ENCODE measurements at regions not wholly inside any gene's neighbourhood (a gene's known extent, or its start where the extent isn't known, plus 50 kb on each side); places are given as distances from the start of the nearest gene placed in this dataset.
"Not testable (repeated sequence)": the region's sequence is repeated elsewhere in the genome, so short reads cannot be mapped to it uniquely, and the experiment has no call there.

DNA sequence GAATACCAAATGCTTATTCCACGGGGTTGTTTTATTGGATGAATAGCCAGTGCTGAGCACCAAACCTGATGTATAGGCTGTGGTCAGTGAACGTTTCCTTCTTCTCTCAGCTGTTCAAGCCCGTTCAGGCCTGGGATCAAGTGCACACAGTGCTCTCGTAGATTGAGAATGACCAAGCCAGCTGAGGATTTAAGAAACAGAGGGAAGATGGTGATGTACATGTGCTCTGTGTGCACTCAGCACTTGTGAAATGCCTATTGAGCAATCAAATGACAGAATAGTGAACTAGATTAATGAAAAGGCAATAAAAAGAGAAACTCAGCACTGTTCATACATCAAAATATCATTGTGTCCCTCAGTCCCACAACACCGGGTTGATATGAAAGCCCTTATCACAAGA is 302.5 kb downstream of the BMPER start:
- DNase-seq (ENCODE audit: low read depth in 1 of 2, low spot score in 1 of 2), result no peak

DNA sequence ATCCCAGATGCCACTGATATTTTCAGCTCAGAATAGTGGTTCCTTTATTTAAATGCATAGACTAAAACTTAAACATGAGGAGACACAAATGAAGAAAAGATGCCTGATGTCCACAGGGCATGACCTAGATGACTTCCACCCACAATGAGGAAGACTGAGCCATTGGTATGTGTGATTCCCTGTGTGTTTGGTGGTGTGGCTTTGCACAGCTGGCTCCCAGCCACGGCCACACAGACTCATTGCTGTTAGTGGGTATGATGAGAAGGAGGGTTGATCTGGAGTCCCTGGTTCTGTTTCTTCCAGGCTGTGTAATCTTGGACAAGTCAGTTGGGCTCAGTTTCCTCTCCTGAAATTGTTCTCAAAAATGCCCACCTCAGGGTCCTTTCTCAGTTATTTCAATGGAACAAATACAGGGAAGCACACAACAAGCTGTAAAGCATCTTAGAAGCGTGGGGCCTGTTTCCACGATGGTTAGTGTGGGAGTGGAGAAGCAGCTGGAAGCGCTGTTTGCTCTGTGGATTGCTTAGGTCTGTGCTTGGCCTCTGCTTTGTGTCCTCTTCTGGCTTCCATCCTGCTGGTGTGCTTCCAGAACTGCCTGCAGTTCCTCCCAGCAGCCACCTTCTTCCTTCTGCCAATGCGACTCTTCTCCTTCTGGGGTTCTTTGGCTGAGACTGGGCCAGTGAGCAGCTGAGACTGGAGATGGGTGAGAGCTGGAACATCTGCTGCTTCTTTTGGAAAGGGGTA is 303.7 kb downstream of the BMPER start:
- no peak for DNase-seq (ENCODE audit: low read depth in 1 of 2, low spot score in 1 of 2)

DNA sequence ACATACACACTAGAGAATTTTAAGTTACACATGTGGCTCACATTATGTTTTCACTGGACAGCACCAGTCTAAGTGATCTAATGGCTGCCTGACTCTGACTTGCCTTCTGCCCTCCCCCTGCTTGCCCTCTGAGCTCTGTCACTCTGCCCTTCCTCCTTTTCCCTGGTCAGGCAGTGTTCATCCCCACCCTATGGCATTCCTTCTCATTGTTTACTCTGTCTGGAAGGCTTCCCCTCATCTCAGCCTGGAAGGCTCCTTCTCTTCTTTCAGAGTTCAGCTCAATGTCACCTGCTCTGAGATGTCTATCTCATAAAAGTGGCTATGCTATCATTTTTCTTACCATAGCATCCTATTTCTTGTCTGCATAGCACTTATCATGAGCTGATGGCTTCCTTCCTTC is 305.7 kb downstream of the BMPER start:
- DNase-seq (ENCODE audit: low read depth in 1 of 2, low spot score in 1 of 2), result no peak

DNA sequence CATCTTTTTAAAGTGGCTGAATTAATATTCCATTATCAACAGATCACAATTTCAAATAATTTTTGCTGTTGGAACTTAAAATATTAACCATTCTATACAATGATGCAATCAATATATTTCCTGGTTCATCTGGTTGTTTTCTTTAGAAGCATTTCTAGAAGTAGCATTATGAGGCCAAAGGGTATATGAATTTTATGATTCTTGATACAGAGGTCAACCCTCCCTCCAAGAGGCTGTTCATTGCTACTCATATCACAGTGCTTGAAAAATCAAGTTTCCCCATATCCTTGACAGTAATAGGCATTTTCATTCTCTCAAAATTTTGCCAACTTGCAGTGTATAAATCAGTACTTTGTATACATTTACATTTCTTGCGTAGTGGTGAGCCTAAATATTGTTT is 312.6 kb downstream of the BMPER start:
- no peak for DNase-seq (ENCODE audit: low read depth in 1 of 2, low spot score in 1 of 2)

DNA sequence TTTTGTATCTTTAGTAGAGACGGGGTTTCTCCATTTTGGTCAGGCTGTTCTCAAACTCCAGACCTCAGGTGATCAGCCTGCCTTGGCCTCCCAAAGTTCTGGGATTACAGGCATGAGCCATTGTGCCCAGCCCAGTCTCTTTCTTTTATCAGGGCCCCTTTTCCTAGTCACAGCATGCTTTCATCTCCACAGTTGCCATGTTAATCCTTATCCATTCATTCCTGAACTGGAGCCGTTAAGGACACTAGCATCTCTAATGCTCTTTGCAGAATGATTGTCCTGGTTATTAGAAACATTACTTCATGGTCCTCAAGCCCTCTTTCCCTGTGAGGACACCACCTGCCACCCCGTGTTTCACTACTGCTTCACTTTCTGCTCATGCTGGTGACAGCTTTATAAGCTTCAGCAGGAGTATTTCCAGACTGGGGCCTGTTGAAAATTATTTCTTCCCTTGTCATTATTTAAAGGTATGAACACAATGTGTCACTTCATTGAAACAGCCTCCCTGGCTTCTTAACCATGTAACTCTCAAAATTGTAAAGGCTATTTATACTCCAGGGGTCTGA is 313.9 kb downstream of the BMPER start:
- DNase-seq (ENCODE audit: low read depth in 1 of 2, low spot score in 1 of 2), result no peak

DNA sequence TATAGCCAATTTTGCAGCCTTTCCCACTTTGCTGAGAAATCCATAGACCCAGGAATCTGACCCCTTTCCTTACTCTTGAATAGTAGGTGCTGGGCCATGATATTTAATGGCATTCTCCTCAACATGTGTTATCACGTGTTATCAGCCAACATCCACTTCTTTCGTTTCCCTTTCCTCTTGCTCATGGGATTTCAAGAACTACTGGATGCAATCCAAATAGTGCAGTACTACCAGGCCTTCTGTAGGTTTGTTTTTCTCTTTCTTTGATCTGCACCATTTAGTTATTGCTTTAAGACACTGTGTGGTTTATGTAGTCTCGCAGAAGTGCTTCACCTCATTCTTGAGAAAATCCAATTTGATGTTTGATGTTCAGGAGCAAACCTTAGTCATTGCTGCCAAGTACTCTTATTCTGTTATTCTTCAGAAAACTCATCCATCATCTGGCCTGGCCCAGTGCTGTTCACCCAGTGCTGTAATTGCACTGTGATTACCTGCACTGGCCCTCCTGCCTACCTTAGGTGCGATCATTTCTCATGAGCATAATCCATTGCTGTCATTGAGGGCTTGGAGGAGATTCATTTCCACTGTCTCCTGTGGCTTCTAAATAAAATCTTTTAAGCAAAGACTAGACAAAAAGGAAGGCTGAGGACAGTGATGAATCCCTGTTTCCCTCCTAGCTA is 315.3 kb downstream of the BMPER start:
- no peak for DNase-seq (ENCODE audit: low read depth in 1 of 2, low spot score in 1 of 2)

DNA sequence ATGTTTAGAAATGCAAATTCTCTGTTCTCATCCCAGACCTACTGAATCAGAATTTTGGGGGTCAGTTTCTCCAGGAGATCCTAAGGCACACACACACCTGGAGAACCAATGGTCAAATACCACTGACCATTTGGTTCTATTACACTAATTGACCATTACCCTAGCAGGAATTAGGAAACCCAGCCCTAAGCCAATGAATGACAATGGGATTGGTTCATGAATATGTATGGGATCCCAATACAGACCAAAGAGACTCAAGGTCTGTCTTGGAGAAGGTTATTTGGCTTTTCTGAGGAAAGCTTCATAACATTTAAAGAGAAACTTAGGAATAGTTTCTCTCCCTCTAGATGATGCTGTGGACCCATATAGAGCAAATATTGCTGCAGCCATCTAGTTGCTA is 317.0 kb downstream of the BMPER start:
- no peak for DNase-seq (ENCODE audit: low read depth in 1 of 2, low spot score in 1 of 2)

DNA sequence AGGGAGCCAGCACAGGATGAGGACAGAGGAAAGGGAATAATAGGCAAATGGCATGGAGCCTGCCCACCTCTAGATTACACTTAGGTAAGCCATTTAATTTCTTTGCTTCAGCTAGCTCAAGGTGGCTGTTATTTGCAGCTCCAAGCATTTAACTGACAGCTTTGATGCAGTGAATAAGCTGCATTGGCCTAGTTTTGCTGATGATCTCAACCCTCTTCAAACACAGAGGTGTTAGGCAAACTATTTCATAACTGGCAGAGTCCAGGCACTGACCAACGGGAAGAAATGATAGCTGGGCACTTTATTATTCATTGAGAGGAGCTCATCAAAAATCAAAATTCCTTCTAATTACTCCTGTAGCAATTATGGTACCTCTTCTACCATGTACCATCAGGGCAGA is 317.4 kb downstream of the BMPER start:
- DNase-seq (ENCODE audit: low read depth in 1 of 2, low spot score in 1 of 2), result no peak

DNA sequence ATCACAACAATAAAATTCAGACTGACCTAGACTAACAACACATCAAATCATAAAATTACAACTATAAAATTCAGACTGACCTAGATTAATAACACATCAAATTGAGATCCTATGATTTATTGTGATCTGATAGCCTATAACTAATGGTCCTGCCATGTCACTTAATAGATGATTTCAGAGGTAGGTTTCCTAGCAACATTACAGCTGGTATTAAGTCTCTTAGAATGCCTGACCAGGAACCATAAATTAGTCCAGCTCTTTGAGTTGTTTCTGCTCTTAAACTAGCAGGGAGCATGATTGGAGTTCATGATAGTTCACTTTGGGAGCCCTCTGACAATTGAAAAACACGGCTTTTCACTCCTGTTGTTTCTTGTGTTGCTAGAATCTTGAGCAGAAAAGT is 318.9 kb downstream of the BMPER start:
- DNase-seq (ENCODE audit: low read depth in 1 of 2, low spot score in 1 of 2), result no peak

DNA sequence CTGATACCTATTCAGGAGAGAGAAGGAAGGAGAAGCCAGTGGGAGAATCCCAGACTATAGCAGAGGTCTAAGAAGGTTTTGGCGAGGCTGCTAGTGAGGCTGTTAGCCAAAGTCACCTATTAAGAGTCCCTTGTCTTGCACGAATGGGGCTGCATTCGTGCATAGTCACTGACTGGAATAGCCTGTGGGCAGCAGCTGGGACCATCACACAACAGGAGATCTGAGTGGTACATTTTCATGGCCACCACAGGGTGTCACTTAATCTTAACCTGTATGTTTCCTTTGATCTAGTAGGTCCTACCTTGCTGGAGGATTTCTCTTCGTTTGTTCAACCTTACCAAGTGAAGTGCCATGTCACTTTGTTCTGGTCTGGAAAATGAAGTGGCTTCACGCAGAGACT is 319.9 kb downstream of the BMPER start:
- DNase-seq (ENCODE audit: low read depth in 1 of 2, low spot score in 1 of 2), result no peak

DNA sequence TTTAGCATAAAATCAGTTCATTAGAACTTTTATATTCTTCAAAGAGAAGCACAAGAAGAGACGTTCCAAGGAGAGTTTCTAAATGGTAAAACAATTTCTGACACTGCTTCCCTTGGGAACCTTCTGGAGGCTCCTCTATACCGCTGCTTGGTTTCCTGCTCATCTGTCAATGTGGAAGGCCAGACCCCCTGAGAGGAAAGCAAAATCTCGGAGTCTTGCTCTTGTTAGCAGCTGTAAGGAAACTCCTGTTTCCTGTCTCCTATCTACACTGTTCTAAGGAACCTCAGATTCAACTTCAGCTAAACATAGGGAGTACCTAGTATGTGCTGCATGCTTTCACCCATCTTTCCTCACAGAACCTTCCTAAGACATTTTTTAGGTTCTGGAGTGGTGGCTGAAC is 322.2 kb downstream of the BMPER start:
- DNase-seq (ENCODE audit: low read depth in 1 of 2, low spot score in 1 of 2), result no peak

DNA sequence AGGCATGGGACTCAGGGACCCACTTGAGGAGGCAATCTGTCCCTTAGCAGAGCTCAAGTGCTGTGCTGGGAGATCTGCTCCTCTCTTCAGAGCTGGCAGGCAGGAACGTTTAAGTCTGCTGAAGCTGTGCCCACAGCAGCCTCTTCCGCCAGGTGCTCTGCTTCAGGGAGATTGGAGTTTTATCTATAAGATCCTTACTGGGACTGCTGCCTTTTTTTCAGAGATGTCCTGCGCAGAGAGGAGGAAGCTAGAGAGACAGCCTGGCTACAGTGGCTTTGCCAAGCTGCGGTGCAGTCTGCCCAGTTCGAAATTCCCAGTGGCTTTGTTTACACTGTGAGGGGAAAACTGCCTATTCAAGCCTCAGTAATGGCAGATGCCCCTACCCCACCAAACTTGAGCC is 329.8 kb downstream of the BMPER start:
- DNase-seq (ENCODE audit: low read depth in 1 of 2, low spot score in 1 of 2), result not testable (repeated sequence)

DNA sequence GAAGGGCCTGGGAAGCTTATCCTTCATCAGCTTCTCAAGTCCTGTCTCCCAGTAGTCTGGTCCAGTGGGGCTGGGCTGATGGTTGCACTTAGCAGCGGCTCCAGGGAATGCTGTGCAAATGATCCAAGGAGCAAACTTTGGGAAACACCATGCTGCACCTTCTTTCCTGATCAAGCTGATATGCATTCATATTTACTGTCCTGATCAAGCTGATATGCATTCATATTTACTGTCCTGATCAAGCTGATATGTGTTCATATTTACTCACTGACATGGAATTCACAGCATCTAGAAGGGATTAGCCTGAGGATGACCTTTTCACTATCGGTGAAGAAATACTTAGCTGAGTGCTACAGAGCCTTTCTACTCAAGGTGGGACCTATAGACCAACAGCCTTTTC is 330.7 kb downstream of the BMPER start:
- no peak for DNase-seq (ENCODE audit: low read depth in 1 of 2, low spot score in 1 of 2)

DNA sequence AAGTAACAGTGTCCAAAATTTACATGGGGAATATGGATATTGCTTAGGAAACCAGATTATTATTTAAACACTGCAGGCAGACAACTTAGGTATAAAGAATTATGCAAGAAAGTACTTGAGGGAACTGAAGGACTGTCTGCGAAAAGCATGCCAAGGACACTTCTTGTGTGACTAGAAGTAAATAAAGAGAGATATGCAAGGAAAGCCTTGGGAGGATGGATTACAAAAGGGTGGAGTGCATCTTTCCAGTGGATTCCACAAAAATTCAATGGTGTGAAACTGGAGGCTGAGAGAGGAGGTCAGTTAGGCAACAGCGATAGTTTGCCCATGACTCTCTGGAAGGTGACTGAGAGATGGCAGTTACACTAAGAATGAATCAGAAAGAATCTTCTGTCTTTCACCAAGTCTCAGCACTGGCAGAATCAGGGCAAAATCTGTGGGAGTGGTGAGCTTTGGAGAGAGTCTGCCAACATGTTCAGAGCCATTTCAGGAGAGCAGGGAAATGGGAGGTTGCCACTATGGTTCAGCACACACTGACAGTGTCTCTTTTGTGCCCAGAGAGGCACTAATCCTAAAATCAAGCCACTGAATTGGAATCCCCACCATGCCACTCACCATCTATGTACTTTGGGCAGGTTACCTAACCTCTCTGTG is 331.6 kb downstream of the BMPER start:
- no peak for DNase-seq (ENCODE audit: low read depth in 1 of 2, low spot score in 1 of 2)

DNA sequence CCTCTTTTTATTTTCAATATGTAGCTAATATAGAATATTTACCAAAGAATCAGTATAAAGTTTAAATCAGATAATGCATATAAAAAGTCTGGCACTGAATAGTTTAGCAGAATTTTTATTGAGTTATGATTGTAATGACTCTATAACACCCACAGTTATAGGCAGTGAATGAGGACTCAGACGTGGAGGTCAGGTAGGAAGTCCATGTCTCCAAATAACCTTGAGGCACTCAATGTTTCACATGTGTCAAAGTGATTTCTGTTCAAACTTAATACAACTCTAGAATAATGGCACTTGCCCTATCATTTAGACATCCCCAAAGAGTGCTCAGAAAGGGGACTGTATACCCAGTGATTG is 332.1 kb downstream of the BMPER start:
- DNase-seq (ENCODE audit: low read depth in 1 of 2, low spot score in 1 of 2), result no peak

DNA sequence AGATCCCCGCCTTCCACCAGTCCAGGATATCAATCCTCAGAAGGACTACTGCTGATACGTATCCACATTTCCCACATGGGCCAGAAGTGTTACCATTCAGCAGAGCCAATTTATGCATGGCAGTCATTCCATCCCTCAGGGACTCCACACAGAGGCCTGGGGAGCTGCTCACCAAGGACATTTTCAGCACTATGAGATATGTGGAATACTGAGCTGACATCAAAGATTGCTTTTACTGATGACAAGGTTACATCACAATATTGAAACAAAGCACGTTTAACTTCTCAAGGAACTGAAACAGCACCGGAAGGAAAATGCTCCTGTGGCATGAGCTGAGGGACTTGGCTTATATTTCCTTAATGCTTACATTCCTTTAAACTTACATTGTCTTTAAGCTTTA is 335.1 kb downstream of the BMPER start:
- no peak for DNase-seq (ENCODE audit: low read depth in 1 of 2, low spot score in 1 of 2)

DNA sequence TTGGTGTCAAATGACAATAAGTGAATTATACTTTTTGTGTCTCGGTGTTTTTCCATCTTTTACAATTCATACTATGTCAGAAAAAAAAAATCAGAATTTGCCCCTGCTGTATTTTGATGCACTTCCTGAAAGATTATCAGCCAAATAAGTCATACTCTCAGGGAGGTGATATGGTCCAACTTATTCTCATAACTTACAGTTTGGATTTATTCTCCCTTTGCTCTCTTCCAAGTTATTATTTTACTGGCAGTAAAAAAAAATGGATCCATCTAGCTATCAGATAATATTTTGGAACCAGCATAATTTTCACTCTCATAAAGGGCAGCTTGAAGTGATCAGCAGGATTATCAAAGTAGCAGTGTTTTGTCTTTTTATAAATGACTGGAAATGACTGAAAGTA is 337.1 kb downstream of the BMPER start:
- no peak for DNase-seq (ENCODE audit: low read depth in 1 of 2, low spot score in 1 of 2)

DNA sequence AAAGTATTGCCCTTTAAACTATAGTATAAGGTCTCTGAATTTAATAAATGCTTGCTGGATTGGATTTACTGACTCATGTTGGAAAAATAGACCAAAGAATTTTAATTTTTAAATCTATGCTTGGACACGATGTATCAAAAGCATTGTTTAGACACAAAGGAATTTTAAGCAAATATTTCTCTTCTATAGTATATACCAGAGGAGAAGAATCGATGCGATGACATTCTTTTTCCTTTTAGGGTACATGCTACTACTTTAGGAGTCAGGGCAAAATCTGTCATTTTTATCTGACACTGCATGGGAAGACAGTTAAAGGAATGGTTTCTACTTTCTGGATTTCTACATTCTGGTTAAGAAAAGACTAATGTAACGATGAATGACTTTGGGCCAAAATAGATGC is 339.9 kb downstream of the BMPER start:
- DNase-seq (ENCODE audit: low read depth in 1 of 2, low spot score in 1 of 2), result no peak

DNA sequence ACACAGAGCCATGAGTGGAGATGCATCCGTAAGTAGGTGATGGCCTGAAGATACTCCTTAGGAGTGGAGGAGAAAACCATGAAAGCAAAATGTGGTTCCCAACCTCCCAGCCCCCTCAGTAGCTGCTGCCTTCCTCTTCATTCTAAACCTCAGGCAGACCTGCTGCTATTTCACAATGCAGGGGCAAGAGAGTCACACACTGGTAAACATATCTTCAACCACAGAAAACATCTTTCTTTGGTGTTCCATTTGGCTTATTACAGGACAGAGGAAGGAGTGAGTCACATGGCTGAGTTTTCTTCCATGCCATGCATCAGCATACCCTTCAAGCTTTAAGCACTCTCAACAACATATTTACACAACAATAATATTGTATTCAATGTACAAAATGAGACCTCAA is 342.1 kb downstream of the BMPER start:
- DNase-seq (ENCODE audit: low read depth in 1 of 2, low spot score in 1 of 2), result no peak

DNA sequence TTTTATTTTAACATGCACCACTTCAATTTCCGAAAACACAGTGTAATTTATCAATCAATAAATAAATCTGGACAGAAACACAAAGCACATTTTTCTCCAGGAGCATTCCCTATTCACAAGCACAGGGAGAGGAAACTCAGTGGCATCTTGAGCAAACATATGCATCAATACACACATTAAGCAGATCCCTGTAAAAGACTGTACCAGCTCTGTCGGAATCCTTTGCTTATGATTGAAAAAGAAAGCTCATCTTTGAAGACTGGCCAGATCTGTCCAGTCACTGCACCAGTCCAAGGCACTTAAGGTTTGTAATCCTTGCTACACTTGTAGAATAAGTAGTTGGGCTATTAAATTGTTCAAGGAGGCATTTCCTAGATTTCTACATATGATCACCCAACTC is 343.9 kb downstream of the BMPER start:
- DNase-seq (ENCODE audit: low read depth in 1 of 2, low spot score in 1 of 2), result no peak

DNA sequence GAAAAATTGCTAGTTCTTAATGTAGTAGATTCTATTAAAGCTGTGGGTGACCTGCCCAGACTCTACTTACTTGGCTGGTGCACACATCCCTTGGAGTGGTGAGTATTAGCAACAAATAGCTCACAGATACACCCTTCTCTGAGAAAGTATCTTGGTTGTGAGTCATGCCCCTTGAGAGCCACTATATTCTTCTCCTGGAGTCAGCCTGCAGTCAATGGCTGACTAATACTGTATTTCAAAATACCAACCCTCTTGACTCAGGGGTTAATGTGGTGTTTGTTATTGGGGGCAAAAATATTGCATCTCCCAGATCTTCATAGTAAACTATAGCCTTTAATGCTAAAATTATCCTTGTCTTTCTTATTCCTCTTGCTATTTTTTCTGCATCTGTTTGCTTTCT is 354.9 kb downstream of the BMPER start:
- DNase-seq (ENCODE audit: low read depth in 1 of 2, low spot score in 1 of 2), result no peak

DNA sequence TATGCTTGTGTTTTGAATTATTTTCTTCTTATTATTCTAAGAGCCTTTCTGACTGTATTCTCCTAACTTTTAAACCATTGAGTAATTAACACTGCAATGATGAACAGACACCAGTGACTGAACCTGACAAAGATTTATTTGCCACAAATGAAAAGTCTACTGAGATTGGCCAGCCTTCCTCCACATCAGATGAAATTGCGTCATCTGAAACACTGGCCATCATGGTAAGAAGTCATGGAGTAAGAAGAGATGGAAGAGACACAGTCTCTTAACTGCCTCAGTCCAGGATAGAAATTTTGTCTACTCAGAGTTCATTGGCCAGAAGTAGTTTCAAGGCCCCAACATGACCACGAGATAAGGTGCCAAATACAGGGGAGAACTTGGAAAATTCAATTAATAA is 357.8 kb downstream of the BMPER start:
- no peak for DNase-seq (ENCODE audit: low read depth in 1 of 2, low spot score in 1 of 2)
